ENCODE measurements at regions not wholly inside any gene's neighbourhood (a gene's known extent, or its start where the extent isn't known, plus 50 kb on each side); places are given as distances from the start of the nearest gene placed in this dataset.

GRCh38 chrX:92247076-92247475 lies 467.9 kb downstream of the PCDH11X start:
- Mint-ChIP-seq H3K9me3 (no peaks in the 10 kb centered on the region), H3K4me1 (no peaks in the 10 kb centered on the region), H3K27me3 (ENCODE audit: insufficient read depth, low read depth, poor library complexity) (no peaks in the 10 kb centered on the region), H3K4me3 (no peak overlapping the region), H3K27ac (no peak overlapping the region), H3K36me3 (ENCODE audit: low read depth) (no peaks in the 10 kb centered on the region)
- DNase-seq (ENCODE audit: low spot score), result no peak
- no peak overlapping the region for H2AFZ ChIP-seq
- TF ChIP-seq ZNF114 (CRISPR knock-in tag; IDR thresholded peaks at IDR 0.05) (no peak), NANOG (IDR thresholded peaks at IDR 0.05; ENCODE audit: borderline replicate concordance) (no peak), EZH2phosphoT487 (IDR thresholded peaks at IDR 0.05; ENCODE audit: unreplicated experiment) (no peak), EZH2 (IDR thresholded peaks at IDR 0.05; ENCODE audit: low read depth, unreplicated experiment) (no peak), ZNF462 (CRISPR knock-in tag; IDR thresholded peaks at IDR 0.05) (no peak), STAT1 (IDR thresholded peaks at IDR 0.05; ENCODE audit: unreplicated experiment) (no peak), REST (IDR thresholded peaks at IDR 0.05; ENCODE audit: unreplicated experiment) (no peak), CTCF (conservative IDR thresholded peaks at IDR 0.05; ENCODE audit: low read depth in 2 of 2) (no peak), POLR2AphosphoS5 (IDR thresholded peaks at IDR 0.05; ENCODE audit: low read depth) (no peak), ZNF331 (CRISPR knock-in tag; IDR thresholded peaks at IDR 0.05; ENCODE audit: low read depth) (no peak), ETS1 (IDR thresholded peaks at IDR 0.05) (no peak), CREB1 (CRISPR knock-in tag; IDR thresholded peaks at IDR 0.05; ENCODE audit: low read depth) (no peak), JUNB (IDR thresholded peaks at IDR 0.05; ENCODE audit: unreplicated experiment) (no peak)
- H3F3A ChIP-seq (replicated peaks; ENCODE audit: low read depth), result no peaks in the 10 kb centered on the region
- H4K20me1 ChIP-seq (replicated peaks; ENCODE audit: insufficient read depth), result no peaks in the 10 kb centered on the region
- no peak overlapping the region for H3K4me2 ChIP-seq
- no peaks in the 10 kb centered on the region for H3K9me2 ChIP-seq (ENCODE audit: insufficient read depth)
- H3K79me2 ChIP-seq (replicated peaks; ENCODE audit: insufficient read depth), result no peaks in the 10 kb centered on the region
- ATAC-seq, result no peak
- no peaks in the 10 kb centered on the region for H3K27me3 ChIP-seq (ENCODE audit: insufficient read depth)
- no peak overlapping the region for H3K4me3 ChIP-seq
- H3K36me3 ChIP-seq (ENCODE audit: insufficient read depth), result no peaks in the 10 kb centered on the region
- H3K27ac ChIP-seq (ENCODE audit: low read depth), result no peak overlapping the region
- H3K4me1 ChIP-seq (ENCODE audit: insufficient read depth), result no peaks in the 10 kb centered on the region
